Mesenchymal stem cell (in vitro differentiated cells and primary cell): ENCODE measurements at regions not wholly inside any gene's neighbourhood (a gene's known extent, or its start where the extent isn't known, plus 50 kb on each side); places are given as distances from the start of the nearest gene placed in this dataset.

Experiments
- DNase-seq: peaks from one replicate; pipeline ENCODE4 v3.0.0-alpha.2; 2013
- H2AFZ ChIP-seq: one replicate; pipeline ENCODE4 v1.6.1; 2013; ENCODE audit warnings: low read depth, mild to moderate bottlenecking, control low read depth, inconsistent platforms, low read length, moderate library complexity
- H2AK5ac ChIP-seq: 2 replicates; pipeline ENCODE4 v1.6.1; 2013; ENCODE audit warnings: low read length, moderate library complexity, mild to moderate bottlenecking, inconsistent platforms; ENCODE audit not compliant: severe bottlenecking
- H2BK120ac ChIP-seq: one replicate; pipeline ENCODE4 v1.6.1; 2013; ENCODE audit warnings: low read depth, mild to moderate bottlenecking, inconsistent platforms, low read length, moderate library complexity
- H2BK12ac ChIP-seq, 2 experiments: one replicate each; pipeline ENCODE4 v1.6.1; 2013; ENCODE audit warnings: inconsistent platforms in 2 of 2, low read length in 2 of 2, mild to moderate bottlenecking in 2 of 2, moderate library complexity in 2 of 2, control low read depth in 1 of 2
- H2BK15ac ChIP-seq: one replicate; pipeline ENCODE4 v1.6.1; 2013; ENCODE audit warnings: mild to moderate bottlenecking, low read depth, inconsistent platforms; ENCODE audit not compliant: poor library complexity, severe bottlenecking
- H2BK5ac ChIP-seq: 2 replicates; pipeline ENCODE4 v1.6.1; 2013; ENCODE audit warnings: low read depth, mild to moderate bottlenecking, low read length, control low read depth, inconsistent platforms; ENCODE audit not compliant: poor library complexity, severe bottlenecking
- H3K14ac ChIP-seq, 2 experiments: one replicate each; pipeline ENCODE4 v1.6.1; 2013; ENCODE audit warnings: inconsistent platforms in 2 of 2, low read length in 2 of 2, control low read depth in 1 of 2, mild to moderate bottlenecking in 1 of 2, moderate library complexity in 1 of 2
- H3K18ac ChIP-seq, 2 experiments: one replicate each; pipeline ENCODE4 v1.6.1; 2013; ENCODE audit warnings: inconsistent platforms in 2 of 2, low read length in 2 of 2, control low read depth in 1 of 2, low read depth in 1 of 2, mild to moderate bottlenecking in 1 of 2
- H3K23ac ChIP-seq, 2 experiments: one replicate each; pipeline ENCODE4 v1.6.1; 2013; ENCODE audit warnings: inconsistent platforms in 2 of 2, low read length in 2 of 2, mild to moderate bottlenecking in 2 of 2, moderate library complexity in 2 of 2, control low read depth in 1 of 2
- H3K27ac ChIP-seq: 2 replicates; pipeline ENCODE4 v1.5.1; 2013; ENCODE audit warnings: mild to moderate bottlenecking, moderate library complexity, low read length, control low read depth, inconsistent platforms; ENCODE audit not compliant: poor library complexity, severe bottlenecking
- H3K27me3 ChIP-seq, 2 experiments: 2 replicates each; pipeline versions ENCODE4 v1.6.1 to v1.7.0; 2013; ENCODE audit warnings: low read length in 2 of 2, mild to moderate bottlenecking in 2 of 2, moderate library complexity in 2 of 2, control low read depth in 1 of 2, inconsistent platforms in 1 of 2; ENCODE audit not compliant: control insufficient read depth in 1 of 2, insufficient read depth in 1 of 2
- H3K36me3 ChIP-seq, 2 experiments: 2 replicates each; pipeline versions ENCODE4 v1.6.1 to v1.7.0; 2013; ENCODE audit warnings: low read length in 2 of 2, control low read depth in 1 of 2, inconsistent platforms in 1 of 2, low read depth in 1 of 2, mild to moderate bottlenecking in 1 of 2; ENCODE audit not compliant: insufficient read depth in 2 of 2, control insufficient read depth in 1 of 2
- H3K4ac ChIP-seq, 2 experiments: one replicate each; pipeline ENCODE4 v1.6.1; 2013; ENCODE audit warnings: inconsistent platforms in 2 of 2, low read length in 2 of 2, mild to moderate bottlenecking in 2 of 2, moderate library complexity in 2 of 2, control low read depth in 1 of 2, low read depth in 1 of 2
- H3K4me1 ChIP-seq: 2 replicates; pipeline ENCODE4 v1.6.1; 2013; ENCODE audit warnings: low read depth, low read length, control low read depth; ENCODE audit not compliant: control insufficient read depth, insufficient read depth
- H3K4me2 ChIP-seq: 2 replicates; pipeline ENCODE4 v1.6.1; 2013; ENCODE audit warnings: low read length, mild to moderate bottlenecking, inconsistent platforms; ENCODE audit not compliant: poor library complexity, severe bottlenecking
- H3K4me3 ChIP-seq, 2 experiments: 2 replicates each; pipeline versions ENCODE4 v1.5.1 to v1.7.0; 2013; ENCODE audit warnings: low read length in 2 of 2, mild to moderate bottlenecking in 2 of 2, control low read depth in 1 of 2, low read depth in 1 of 2; ENCODE audit not compliant: insufficient read depth in 1 of 2
- H3K79me1 ChIP-seq: replicated peaks from 2 replicates; pipeline ENCODE4 v1.6.1; 2013; ENCODE audit warnings: mild to moderate bottlenecking, control low read depth, low read length, inconsistent platforms; ENCODE audit not compliant: poor library complexity, severe bottlenecking
- H3K9ac ChIP-seq: 2 replicates; pipeline ENCODE4 v1.7.0; 2013; ENCODE audit warnings: mild to moderate bottlenecking, low read length, moderate library complexity
- H3K9me3 ChIP-seq: 2 replicates; pipeline ENCODE4 v1.7.0; 2013; ENCODE audit warnings: mild to moderate bottlenecking, low read length; ENCODE audit not compliant: control insufficient read depth
- H4K8ac ChIP-seq: one replicate; pipeline ENCODE4 v1.6.1; 2013; ENCODE audit warnings: inconsistent platforms, mild to moderate bottlenecking, low read length, moderate library complexity
- H4K91ac ChIP-seq: one replicate; pipeline ENCODE4 v1.6.1; 2013; ENCODE audit warnings: mild to moderate bottlenecking, low read length, inconsistent platforms
- WGBS: methylation state at CpG from one replicate; pipeline ENCODE4 v1.1.7; 2013; ENCODE audit warnings: mixed read lengths; 5-methylcytosine and 5-hydroxymethylcytosine counted together

GRCh38 chr10:113300201-113300600, 252.7 kb upstream of the HABP2 start:
- Histone ChIP-seq H3K18ac (no peak overlapping the region), H2BK12ac (no peak overlapping the region)

GRCh38 chr10:113300617-113301016, 252.2 kb upstream of the HABP2 start:
- Histone ChIP-seq H2BK12ac (no peak overlapping the region), H2AK5ac (no peak overlapping the region), H3K79me1 (no peaks in the 10 kb centered on the region), H3K9ac (no peak overlapping the region), H2BK5ac (no peak overlapping the region), H2AFZ (no peak overlapping the region), H3K18ac (no peak overlapping the region), H3K27ac (no peak overlapping the region), H3K27me3 (no peaks in the 10 kb centered on the region), H3K4me1 (peaks cover 17% of the 10 kb centered on the region), H3K36me3 (no peaks in the 10 kb centered on the region), H3K4ac (no peak overlapping the region), H3K14ac (no peak overlapping the region), H3K9me3 (no peaks in the 10 kb centered on the region), H4K91ac (no peak overlapping the region), H2BK120ac (no peak overlapping the region), H3K4me2 (no peak overlapping the region), H3K23ac (no peak overlapping the region), H2BK15ac (no peak overlapping the region), H4K8ac (no peak overlapping the region), H3K4me3 (no peak overlapping the region)
- WGBS, result 98% methylated on average over 3 of the region's 3 CpGs
- no peak for DNase-seq

More at GRCh38 chr10:113300201-113300600, 252.7 kb upstream of the HABP2 start:
- no peak overlapping the region for H3K14ac ChIP-seq
- no peak overlapping the region for H3K4ac ChIP-seq
- H3K23ac ChIP-seq, result no peak overlapping the region
- H3K4me1 ChIP-seq, result peaks cover 17% of the 10 kb centered on the region
- no peaks in the 10 kb centered on the region for H3K79me1 ChIP-seq
- H3K4me3 ChIP-seq, result no peak overlapping the region
- H2AFZ ChIP-seq, result no peak overlapping the region
- no peak for DNase-seq
- no peaks in the 10 kb centered on the region for H3K9me3 ChIP-seq
- H2BK5ac ChIP-seq, result no peak overlapping the region
- no peak overlapping the region for H3K4me2 ChIP-seq
- no peak overlapping the region for H4K91ac ChIP-seq
- no peaks in the 10 kb centered on the region for H3K27me3 ChIP-seq
- H2AK5ac ChIP-seq, result peak overlapping the region; percentile 1
- no peak overlapping the region for H3K27ac ChIP-seq
- no peaks in the 10 kb centered on the region for H3K36me3 ChIP-seq
- no peak overlapping the region for H2BK120ac ChIP-seq
- no peak overlapping the region for H3K9ac ChIP-seq
- no peak overlapping the region for H2BK15ac ChIP-seq
- H4K8ac ChIP-seq, result no peak overlapping the region

GRCh38 chr10:113301342-113301984, 251.4 kb upstream of the HABP2 start:
- H2BK12ac ChIP-seq, result no peak overlapping the region
- no peak overlapping the region for H4K91ac ChIP-seq
- H3K27ac ChIP-seq, result no peak overlapping the region
- no peak overlapping the region for H3K4me3 ChIP-seq
- H3K9me3 ChIP-seq, result no peaks in the 10 kb centered on the region
- H3K4me2 ChIP-seq, result no peak overlapping the region
- H3K36me3 ChIP-seq, result no peaks in the 10 kb centered on the region
- WGBS, result 82% methylated on average over 6 of the region's 7 CpGs
- no peak overlapping the region for H3K18ac ChIP-seq
- H3K23ac ChIP-seq, result no peak overlapping the region
- no peak overlapping the region for H4K8ac ChIP-seq
- peaks cover 17% of the 10 kb centered on the region for H3K4me1 ChIP-seq
- H2AFZ ChIP-seq, result no peak overlapping the region
- no peak overlapping the region for H2BK15ac ChIP-seq
- H3K4ac ChIP-seq, result no peak overlapping the region
- H3K27me3 ChIP-seq, result no peaks in the 10 kb centered on the region
- H2AK5ac ChIP-seq, result no peak overlapping the region
- H3K79me1 ChIP-seq, result no peaks in the 10 kb centered on the region
- no peak overlapping the region for H3K14ac ChIP-seq
- no peak overlapping the region for H2BK5ac ChIP-seq
- no peak for DNase-seq
- no peak overlapping the region for H2BK120ac ChIP-seq
- H3K9ac ChIP-seq, result no peak overlapping the region

- Histone ChIP-seq H4K91ac (no peak overlapping the region), H3K36me3 (no peaks in the 10 kb centered on the region), H2BK5ac (no peak overlapping the region), H3K14ac (no peak overlapping the region), H3K9ac (no peak overlapping the region), H3K27ac (no peak overlapping the region), H2AK5ac (peak overlapping the region; percentile 6), H3K9me3 (no peaks in the 10 kb centered on the region), H3K4me1 (peaks cover 17% of the 10 kb centered on the region), H3K18ac (no peak overlapping the region), H2AFZ (no peak overlapping the region), H3K4me3 (no peak overlapping the region), H3K27me3 (no peaks in the 10 kb centered on the region), H3K79me1 (no peaks in the 10 kb centered on the region), H3K4me2 (no peak overlapping the region), H3K4ac (no peak overlapping the region), H3K23ac (no peak overlapping the region), H2BK12ac (no peak overlapping the region), H2BK120ac (no peak overlapping the region), H2BK15ac (no peak overlapping the region), H4K8ac (no peak overlapping the region)
- DNase-seq, result no peak
- 75% methylated on average over 3 of the region's 3 CpGs for WGBS
These were observed 250.8 kb upstream of the HABP2 start for GRCh38 chr10:113302062-113302461.
